HG03280 (cell line): ENCODE measurements at regions not wholly inside any gene's neighbourhood (a gene's known extent, or its start where the extent isn't known, plus 50 kb on each side); places are given as distances from the start of the nearest gene placed in this dataset.

ENCODE experiments used
- ATAC-seq: cut with Tn5 transposase; IDR thresholded peaks from one replicate; pipeline ENCODE4 v1.9.1; 2021; ENCODE audit warnings: mild to moderate bottlenecking, moderate library complexity; ENCODE audit not compliant: unreplicated experiment

DNA sequence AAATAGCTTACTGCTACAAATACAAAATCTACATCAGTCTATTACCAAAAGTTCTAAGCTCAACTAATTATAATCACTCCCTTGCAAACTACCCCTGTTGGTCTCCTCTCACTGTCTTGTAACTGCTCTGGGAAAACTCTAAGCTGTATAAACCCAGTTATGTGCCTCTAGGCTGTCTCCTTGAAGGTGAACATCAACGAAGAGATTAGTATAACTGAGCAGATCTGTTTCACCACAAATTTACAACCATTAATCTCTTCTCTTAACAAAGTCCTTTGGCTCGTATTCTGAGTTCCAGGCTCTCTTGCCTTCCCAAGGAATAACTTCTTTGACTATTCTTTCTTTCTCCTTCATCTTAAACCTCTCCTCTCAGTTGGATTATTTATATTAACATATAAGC, 84.4 kb upstream of the PRMT6 start:
- no peak for ATAC-seq

DNA sequence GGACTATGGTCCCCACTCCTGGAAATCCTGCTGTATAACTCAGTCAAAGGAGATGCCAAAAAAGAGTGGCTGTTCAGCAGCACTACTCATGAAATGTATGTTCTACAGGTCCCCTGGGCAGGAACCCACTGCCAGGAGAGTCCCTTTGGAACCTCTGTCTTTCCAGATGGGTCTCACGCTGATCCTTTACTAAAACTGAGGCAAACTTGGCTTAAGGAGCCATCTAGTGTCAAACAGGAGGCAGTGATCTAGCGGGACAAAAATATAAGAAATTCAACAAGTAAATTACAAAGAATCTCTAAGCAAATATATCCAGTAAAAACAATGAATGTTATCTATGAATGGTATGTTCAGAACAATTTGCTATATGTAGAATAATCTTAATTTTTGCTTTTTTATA, 80.5 kb upstream of the PRMT6 start:
- no peak for ATAC-seq

DNA sequence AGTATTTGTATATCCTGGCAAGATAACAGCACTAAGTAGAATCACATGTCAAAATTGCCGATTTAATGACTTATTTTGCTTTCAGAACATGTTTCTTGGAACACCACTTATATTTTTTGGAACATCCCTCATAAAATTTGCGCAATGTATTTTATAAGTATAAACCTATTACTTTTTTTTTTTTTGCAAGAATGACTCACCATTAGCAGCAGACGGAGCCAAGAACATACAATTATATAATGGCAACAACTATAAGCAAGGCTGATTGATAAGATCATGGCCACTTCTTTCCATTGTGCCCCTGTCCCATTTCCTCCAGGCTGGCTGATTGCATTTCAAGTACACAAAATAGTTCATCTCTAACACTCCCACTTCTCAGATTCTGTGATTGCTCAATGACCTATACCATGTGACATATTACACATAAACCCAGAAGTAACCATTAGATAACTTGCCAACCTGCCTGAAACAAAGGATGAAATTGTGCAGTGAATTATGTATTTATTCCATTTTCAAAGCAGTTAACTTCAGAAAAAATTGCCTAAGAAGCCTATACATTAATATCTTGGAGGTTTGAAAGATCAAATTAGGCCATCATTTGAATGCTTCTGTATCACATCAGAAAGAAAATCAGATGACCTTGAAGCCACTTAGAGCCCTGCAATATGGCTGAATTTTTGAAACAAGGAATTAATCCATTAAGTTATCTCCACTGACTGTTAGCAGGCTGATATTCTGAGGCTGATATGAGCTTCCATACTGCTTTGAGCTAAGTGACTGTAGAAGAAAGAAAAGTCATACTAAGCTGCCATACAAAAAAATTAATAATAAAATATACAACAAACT, 77.8 kb upstream of the PRMT6 start:
- no peak for ATAC-seq

DNA sequence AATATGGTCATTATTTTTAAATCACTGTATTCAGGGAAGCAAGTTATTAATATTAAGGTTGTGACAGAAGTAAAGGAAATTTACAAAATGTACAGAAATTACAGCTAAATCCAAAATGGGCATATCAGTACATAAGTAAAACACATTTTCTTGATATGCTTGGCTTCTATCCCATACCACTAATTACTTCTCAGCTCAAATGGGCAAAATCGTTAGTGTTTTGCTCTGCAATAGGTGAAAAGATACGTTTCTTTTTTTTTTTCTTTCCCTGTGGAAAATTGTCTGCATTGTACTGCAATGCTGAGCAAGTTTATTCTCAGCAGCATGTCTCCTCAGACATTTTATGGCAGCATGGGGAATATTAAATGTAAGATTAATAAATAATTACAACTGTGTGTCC, 77.1 kb upstream of the PRMT6 start:
- ATAC-seq = no peak

DNA sequence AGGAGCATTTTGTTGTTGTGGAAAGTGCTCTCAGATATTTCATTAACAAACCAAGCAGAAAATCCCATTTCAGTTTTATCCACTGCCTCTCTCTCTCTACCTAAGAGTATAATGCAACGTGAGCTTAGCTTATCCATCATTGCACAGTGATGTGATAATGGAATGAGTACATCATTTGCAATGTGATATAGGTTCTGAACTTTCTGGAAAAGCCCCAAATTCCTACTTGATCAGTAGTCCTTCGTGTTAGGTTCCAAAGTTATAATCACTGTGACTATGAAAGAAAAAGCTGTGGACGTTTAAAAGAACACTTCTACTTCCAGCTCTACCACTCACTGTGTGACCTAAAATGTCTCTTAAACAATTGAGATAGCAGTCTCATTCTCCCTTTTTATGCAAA, 76.4 kb upstream of the PRMT6 start:
- no peak for ATAC-seq

DNA sequence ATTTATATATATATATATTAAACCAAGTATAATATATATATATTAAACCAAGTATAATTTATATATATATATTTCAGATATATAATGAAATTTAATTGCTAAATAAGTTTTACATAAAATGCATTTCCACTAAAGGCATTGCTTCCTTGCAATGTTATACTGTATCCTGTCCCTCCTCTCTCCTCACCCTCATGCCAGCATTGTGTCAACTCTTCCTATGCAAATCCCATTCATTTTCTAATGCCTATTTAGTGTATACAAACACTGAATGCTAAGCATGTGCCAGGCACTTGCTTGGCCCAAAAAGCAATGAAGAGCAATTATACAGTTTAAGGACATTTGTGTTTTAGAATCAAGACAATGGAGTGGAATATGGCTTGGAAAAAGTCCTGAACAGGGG, 71.7 kb upstream of the PRMT6 start:
- ATAC-seq = no peak

DNA sequence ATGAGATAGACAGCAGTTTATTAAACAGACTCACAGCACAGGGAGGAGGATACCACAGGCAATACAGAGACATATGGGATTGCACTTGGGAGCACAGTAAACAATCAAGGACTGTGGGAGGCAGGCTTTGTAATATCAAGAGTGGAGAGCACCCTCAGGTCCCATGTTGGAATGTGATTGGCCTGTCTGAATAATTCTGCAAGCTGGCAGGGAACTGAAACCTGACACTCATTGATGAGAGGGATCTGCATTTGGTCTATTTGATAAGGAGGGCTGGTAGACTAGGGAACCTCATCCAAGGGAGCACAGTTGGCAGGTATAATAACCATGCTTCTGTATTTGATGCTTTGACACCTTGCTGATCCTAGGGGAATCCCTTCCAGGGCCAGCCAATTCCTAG, 69.9 kb upstream of the PRMT6 start:
- ATAC-seq = no peak

DNA sequence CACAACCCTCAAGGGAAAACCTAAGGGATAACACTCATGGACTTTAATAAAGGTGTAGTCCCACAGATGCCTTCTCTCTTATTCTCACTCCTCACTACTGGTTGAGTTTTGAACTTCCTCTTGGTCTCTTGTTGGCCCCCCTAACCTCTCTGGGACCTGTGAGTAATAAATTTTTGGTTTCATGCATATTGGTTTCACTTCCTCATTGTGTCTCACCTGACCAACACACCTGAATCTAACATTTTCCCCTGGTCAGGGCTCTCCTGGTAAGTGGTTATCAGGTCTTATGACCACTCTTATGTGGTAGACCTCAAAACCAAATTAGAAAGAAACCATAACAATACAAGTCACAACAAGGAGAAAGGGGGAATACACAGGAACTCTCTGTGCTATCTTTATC, 60.5 kb upstream of the PRMT6 start:
- peak; percentile 84 for ATAC-seq

DNA sequence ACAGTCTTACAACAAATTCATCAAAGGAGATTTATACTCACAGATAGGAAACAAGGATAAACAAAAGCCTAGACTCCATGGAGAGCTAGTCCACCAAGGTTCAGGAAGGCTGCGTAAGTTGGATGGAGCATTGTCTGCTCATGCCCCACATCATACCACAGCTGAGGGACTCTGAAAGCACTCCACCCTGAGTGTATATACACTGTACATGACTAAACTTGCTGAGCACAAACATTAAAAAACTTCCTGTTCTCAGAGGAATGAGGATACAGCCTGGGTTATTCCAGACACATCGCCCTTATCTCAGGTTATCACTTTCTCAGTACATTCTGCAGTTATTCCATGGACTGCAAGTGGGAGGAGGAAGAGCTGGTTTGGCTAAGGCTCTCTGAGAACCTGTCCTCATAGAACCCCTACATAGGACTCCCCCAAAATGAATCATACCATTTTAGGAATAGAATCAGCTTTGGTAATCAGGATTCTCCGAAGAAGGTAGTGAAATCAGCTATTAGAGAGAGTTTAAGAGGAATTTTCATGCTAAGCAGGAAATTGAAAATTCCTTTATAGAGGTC, 58.0 kb upstream of the PRMT6 start:
- no peak for ATAC-seq

DNA sequence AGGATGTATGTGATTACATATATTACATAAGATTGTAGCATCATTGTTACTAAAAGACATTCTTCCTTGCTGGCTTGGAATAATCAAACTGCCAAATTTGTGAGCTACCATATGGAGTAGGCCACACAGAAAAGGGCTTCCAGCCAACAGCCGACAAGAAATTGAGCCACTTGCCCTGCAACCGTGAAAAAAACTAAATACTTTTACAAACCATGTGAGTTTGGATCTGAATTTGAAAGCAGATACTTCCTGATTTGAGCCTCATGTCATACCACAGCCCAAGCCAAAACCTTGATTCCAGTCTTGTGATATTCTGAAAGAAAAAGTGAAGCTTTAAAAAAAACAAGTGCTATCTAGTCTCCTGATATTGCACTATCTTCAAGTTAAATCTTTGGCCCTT, 55.6 kb upstream of the PRMT6 start:
- ATAC-seq = no peak

DNA sequence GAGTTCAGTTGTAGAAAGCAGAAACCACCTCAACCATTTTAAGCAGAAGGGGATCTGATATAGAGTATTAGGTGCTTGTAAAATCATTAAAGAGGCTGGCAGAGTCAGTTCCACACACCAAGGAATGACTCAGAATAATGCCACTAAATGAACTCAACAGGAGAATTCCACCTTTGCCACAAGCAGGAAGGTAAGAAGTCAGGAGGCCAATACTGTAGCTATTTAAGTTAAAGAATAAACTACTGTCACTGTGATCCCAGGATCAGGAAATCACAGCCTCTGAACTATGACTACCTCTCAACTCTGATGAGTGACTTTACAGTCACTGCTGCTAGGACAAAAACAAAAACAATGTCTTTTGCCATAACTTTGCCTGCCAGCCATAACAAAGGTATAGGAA, 52.5 kb upstream of the PRMT6 start:
- no peak for ATAC-seq

DNA sequence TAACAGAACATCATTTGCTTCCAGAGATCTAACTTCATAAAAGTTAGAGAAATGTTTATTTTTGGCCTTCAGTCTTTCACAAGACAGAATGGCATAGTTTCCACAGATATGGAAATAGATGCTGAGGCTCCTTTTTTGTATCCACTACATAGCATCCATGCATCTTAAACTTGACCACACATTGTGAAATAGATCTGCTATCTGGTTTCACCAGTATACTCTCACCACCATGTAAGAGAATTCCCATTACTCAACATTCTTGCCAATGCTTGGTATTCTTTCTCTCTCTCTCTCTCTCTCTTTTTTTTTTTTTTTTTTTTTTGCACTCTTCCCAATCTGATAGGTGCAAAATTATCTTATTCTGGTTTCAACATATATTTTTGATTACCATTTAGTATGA, 52.1 kb upstream of the PRMT6 start:
- no peak for ATAC-seq
